ENCODE measurements at regions not wholly inside any gene's neighbourhood (a gene's known extent, or its start where the extent isn't known, plus 50 kb on each side); places are given as distances from the start of the nearest gene placed in this dataset.
A peak's percentile ranks its signal among the peaks of the same experiment; 100 is the strongest.

DNA sequence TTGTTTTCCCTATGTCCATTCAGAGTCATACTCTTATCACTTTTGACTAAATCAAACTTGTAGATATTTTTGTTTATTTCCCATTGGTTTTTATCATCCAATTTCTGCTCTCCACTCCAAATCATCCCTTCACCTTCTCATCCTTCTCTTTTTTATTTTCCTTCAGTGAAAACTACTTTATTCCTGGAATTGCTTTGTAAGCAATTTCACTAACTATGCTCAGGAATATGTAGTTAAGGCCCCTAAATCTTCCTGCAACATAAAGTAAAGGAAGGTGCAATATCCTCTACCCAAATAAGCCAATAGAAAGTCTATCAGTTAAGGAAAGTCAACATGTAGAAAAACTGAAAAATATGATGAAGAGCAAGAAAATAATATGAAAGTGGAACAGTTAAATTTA, 308.4 kb downstream of the SEC23A start:
- no peak overlapping the region for H3K4me3 ChIP-seq (ENCODE audit: low read length)
- DNase-seq (ENCODE audit: low read depth), result no peak
- TF ChIP-seq, protein P1, sequence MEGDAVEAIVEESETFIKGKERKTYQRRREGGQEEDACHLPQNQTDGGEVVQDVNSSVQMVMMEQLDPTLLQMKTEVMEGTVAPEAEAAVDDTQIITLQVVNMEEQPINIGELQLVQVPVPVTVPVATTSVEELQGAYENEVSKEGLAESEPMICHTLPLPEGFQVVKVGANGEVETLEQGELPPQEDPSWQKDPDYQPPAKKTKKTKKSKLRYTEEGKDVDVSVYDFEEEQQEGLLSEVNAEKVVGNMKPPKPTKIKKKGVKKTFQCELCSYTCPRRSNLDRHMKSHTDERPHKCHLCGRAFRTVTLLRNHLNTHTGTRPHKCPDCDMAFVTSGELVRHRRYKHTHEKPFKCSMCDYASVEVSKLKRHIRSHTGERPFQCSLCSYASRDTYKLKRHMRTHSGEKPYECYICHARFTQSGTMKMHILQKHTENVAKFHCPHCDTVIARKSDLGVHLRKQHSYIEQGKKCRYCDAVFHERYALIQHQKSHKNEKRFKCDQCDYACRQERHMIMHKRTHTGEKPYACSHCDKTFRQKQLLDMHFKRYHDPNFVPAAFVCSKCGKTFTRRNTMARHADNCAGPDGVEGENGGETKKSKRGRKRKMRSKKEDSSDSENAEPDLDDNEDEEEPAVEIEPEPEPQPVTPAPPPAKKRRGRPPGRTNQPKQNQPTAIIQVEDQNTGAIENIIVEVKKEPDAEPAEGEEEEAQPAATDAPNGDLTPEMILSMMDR (conservative IDR thresholded peaks at IDR 0.05; ENCODE audit: low read length), result no peak

DNA sequence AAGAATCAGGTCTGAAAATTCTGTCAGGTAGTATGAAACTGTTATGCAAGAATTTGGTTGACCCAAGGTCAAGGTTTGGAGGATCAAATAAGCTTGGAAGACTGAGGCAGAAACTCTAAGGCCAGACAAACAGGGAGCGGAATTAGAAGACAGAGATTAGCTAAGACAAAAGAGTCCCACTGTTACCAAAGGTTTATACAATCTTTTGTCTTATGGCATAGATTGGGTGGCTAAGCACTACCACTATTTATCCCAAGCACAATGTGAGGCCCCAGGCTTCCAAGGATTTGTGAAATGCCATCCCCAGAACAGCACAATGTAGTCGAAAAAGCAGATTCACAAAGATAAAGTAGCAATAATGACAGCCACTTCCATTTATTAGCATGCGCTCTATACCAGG, 311.2 kb downstream of the SEC23A start:
- DNase-seq (ENCODE audit: low read depth), result no peak
- TF ChIP-seq, protein P1 (conservative IDR thresholded peaks at IDR 0.05; ENCODE audit: low read length), result no peak
- H3K4me3 ChIP-seq (ENCODE audit: low read length), result no peak overlapping the region

DNA sequence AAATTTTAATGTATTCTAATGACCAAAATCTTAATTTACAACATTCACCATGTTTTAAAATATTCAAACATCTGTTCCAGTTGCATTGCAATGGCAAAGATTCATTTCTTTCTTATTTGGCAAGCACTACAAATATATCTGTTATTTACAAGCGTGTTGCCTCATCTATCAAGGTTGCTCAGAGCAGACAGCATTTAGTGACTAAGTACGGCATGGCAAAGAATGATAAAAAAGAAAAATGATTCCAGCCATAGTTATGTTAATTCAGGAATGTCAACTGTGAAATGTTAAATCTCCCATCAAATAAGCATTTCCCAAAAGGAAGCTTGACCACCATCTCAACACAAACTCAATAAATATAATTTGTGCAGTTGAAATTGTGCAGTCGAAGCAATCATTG, 312.1 kb downstream of the SEC23A start:
- TF ChIP-seq, protein P1 (conservative IDR thresholded peaks at IDR 0.05; ENCODE audit: low read length), result no peak
- DNase-seq (ENCODE audit: low read depth), result peak; percentile 74
- no peak overlapping the region for H3K4me3 ChIP-seq (ENCODE audit: low read length)

DNA sequence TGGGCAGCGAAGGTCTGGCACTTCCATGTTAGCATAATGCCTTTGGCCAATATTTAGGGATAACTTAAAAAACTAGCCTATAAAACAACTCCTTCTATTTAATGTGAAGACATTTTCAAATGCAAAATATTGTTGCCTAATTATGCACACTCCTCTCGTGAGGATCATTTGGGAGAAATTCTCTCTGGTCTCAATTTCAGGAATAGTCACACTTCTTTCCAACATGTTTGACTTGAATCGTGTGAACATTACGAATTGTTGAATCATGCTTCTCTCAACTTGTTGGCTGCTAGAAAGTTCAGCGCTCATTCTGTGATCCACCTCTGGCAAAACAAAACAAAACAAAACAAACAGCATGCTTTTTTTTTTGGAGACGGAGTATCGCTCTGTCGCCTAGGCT, 313.2 kb downstream of the SEC23A start:
- DNase-seq (ENCODE audit: low read depth), result peak; percentile 36
- TF ChIP-seq, protein P1 (conservative IDR thresholded peaks at IDR 0.05; ENCODE audit: low read length), result no peak
- no peak overlapping the region for H3K4me3 ChIP-seq (ENCODE audit: low read length)

DNA sequence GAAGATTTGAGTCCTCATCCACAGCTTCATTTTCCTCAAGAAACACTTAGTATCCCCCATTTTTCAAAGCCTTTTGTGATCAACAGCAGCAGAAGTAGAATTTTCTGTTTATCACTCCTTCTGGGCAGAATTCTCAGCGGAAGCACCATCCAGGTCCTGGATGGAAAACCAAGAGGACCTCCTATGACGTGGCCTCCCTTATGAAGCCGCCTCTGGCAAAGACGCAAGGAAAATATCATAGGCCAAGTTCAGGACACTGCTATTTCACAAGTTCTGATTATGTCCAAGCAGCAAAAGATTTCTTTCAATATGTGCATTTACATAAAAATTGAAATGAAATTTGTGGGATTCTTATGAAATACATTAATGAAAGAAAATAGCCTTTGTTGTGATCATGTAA, 315.0 kb downstream of the SEC23A start:
- TF ChIP-seq, protein P1 (conservative IDR thresholded peaks at IDR 0.05; ENCODE audit: low read length), result no peak
- no peak overlapping the region for H3K4me3 ChIP-seq (ENCODE audit: low read length)
- no peak for DNase-seq (ENCODE audit: low read depth)

DNA sequence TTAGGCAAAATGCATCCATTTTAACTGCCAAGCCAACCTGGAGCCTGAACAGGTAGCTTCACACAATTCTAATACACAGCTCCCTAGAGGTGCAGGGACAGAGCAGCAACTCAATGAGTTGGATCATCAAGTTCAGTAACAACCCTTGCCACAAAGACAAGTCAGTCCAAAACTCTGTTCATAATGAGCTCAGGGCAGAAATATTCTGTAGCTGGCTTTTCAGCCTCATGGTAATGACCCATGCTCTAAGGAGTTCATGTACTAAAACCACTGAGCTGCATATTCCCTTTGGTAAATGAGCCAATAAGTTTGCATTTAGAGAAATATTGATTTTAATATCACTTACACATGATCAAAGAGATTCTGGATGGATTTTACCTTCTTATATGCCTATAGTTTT, 316.1 kb downstream of the SEC23A start:
- H3K4me3 ChIP-seq (ENCODE audit: low read length), result no peak overlapping the region
- TF ChIP-seq, protein P1 (conservative IDR thresholded peaks at IDR 0.05; ENCODE audit: low read length), result no peak
- peak; percentile 3 for DNase-seq (ENCODE audit: low read depth)

DNA sequence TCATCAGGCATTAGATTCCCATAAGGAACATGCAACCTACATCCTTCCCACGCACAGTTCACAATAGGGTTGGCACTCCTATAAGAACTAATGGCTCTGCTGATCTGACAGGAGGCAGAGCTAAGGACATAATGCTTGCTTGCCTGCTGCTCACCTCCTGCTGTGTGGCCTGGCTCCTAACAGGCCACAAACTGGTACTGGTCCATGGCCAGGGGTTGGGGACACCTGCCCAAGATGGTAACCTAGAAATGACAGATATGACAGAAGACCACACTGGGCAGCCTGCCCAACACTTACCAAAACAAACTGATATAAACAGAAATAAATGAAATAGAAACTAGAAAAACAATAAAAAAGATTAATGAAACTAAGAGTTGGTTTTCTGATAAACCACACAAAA, 325.6 kb downstream of the SEC23A start:
- TF ChIP-seq, protein P1 (conservative IDR thresholded peaks at IDR 0.05; ENCODE audit: low read length), result no peak

More for the DNA sequence above, 325.6 kb downstream of the SEC23A start:
- DNase-seq (ENCODE audit: low read depth), result no peak
- H3K4me3 ChIP-seq (ENCODE audit: low read length), result no peak overlapping the region
